Smooth muscle cell (in vitro differentiated cells): ENCODE measurements at regions not wholly inside any gene's neighbourhood (a gene's known extent, or its start where the extent isn't known, plus 50 kb on each side); places are given as distances from the start of the nearest gene placed in this dataset.

ENCODE experiments used
- DNase-seq: peaks from one replicate; lab custom pipeline; 2025; ENCODE audit not compliant: unreplicated experiment; lab: John Stamatoyannopoulos, UW
- H2AFZ ChIP-seq: fragments of 200-600 bp; sonication (generic); 2 replicates; pipeline ENCODE4 v1.6.0; 2016; ENCODE audit warnings: antibody characterized with exemption, low read depth, mild to moderate bottlenecking
- H3F3A ChIP-seq: fragments of 200-600 bp; sonication (generic); 2 replicates; pipeline ENCODE4 v1.6.0; 2017; ENCODE audit warnings: antibody characterized with exemption, low read depth
- H3K27ac ChIP-seq: fragments of 200-600 bp; sonication (generic); 2 replicates; pipeline ENCODE4 v1.5.1; 2016; ENCODE audit warnings: low read depth, mild to moderate bottlenecking
- H3K27me3 ChIP-seq: fragments of 200-600 bp; sonication (generic); 2 replicates; pipeline ENCODE4 v1.6.1; 2016; ENCODE audit warnings: low read depth, mild to moderate bottlenecking
- H3K36me3 ChIP-seq: fragments of 200-600 bp; sonication (generic); 2 replicates; pipeline ENCODE4 v1.5.1; 2016; ENCODE audit warnings: low read depth
- H3K4me1 ChIP-seq: fragments of 200-600 bp; sonication (generic); 2 replicates; pipeline ENCODE4 v1.5.1; 2016; ENCODE audit warnings: low read depth
- H3K4me2 ChIP-seq: fragments of 200-600 bp; sonication (generic); 2 replicates; pipeline ENCODE4 v1.6.0; 2016; ENCODE audit warnings: mild to moderate bottlenecking
- H3K4me3 ChIP-seq: fragments of 200-600 bp; sonication (generic); 2 replicates; pipeline ENCODE4 v1.5.1; 2016; ENCODE audit warnings: mild to moderate bottlenecking
- H3K79me2 ChIP-seq: fragments of 200-600 bp; sonication (generic); 2 replicates; pipeline ENCODE4 v1.6.0; 2016; ENCODE audit warnings: low read depth, mild to moderate bottlenecking
- H3K9ac ChIP-seq: fragments of 200-600 bp; sonication (generic); 2 replicates; pipeline ENCODE4 v1.6.0; 2016; ENCODE audit warnings: low read depth
- H3K9me3 ChIP-seq: fragments of 200-600 bp; sonication (generic); replicated peaks from 2 replicates; pipeline ENCODE4 v1.5.1; 2016; ENCODE audit warnings: low read depth
- H4K20me1 ChIP-seq: fragments of 200-600 bp; sonication (generic); 2 replicates; pipeline ENCODE4 v1.6.0; 2016; ENCODE audit warnings: low read depth
- WGBS: methylation state at CpG from one replicate; pipeline ENCODE4 v1.1.7; 2016; ENCODE audit warnings: low lambda C conversion rate; 5-methylcytosine and 5-hydroxymethylcytosine counted together
- TF ChIP-seq, protein P1 (sequence below): fragments of 200-600 bp; sonication (generic); IDR thresholded peaks from 2 replicates; pipeline ENCODE4 v1.5.1; 2017; ENCODE audit warnings: borderline replicate concordance, mild to moderate bottlenecking, antibody characterized with exemption; ENCODE audit not compliant: insufficient read depth, poor library complexity, severe bottlenecking

DNA sequence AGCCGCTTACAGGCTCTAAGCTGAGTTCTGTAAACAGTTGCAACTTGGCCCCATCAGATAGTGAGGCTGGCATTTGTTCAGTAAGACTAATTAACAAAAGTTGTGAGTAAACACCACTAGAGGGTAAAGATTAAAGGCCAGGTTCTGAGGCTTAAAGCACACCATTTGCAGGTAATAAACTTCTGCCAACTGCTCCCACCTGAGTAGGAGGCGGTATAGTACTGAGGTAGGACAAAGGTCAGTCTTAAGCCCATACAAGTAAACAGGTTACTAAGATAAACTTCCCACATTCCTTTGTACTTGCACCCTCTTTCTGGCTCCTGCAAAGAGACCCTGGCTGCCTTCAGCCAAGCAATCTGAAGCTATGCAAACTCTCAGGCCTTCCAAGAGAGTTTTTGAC lies 419.6 kb downstream of the DNAH5 start:
- H3F3A ChIP-seq: no peaks in the 10 kb centered on the region
- no peak overlapping the region for H2AFZ ChIP-seq
- DNase-seq: no peak
- TF ChIP-seq, protein P1, sequence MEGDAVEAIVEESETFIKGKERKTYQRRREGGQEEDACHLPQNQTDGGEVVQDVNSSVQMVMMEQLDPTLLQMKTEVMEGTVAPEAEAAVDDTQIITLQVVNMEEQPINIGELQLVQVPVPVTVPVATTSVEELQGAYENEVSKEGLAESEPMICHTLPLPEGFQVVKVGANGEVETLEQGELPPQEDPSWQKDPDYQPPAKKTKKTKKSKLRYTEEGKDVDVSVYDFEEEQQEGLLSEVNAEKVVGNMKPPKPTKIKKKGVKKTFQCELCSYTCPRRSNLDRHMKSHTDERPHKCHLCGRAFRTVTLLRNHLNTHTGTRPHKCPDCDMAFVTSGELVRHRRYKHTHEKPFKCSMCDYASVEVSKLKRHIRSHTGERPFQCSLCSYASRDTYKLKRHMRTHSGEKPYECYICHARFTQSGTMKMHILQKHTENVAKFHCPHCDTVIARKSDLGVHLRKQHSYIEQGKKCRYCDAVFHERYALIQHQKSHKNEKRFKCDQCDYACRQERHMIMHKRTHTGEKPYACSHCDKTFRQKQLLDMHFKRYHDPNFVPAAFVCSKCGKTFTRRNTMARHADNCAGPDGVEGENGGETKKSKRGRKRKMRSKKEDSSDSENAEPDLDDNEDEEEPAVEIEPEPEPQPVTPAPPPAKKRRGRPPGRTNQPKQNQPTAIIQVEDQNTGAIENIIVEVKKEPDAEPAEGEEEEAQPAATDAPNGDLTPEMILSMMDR: no peak
- H3K9me3 ChIP-seq: no peaks in the 10 kb centered on the region
- H3K4me2 ChIP-seq: no peak overlapping the region
- no peaks in the 10 kb centered on the region for H3K79me2 ChIP-seq
- WGBS: 94% methylated on average over 2 of the region's 2 CpGs
- H3K36me3 ChIP-seq: no peaks in the 10 kb centered on the region
- H3K27me3 ChIP-seq: peaks cover 27% of the 10 kb centered on the region
- no peak overlapping the region for H3K9ac ChIP-seq
- no peaks in the 10 kb centered on the region for H4K20me1 ChIP-seq
- H3K4me3 ChIP-seq: no peak overlapping the region
- H3K4me1 ChIP-seq: peaks cover 16% of the 10 kb centered on the region
- H3K27ac ChIP-seq: no peak overlapping the region

DNA sequence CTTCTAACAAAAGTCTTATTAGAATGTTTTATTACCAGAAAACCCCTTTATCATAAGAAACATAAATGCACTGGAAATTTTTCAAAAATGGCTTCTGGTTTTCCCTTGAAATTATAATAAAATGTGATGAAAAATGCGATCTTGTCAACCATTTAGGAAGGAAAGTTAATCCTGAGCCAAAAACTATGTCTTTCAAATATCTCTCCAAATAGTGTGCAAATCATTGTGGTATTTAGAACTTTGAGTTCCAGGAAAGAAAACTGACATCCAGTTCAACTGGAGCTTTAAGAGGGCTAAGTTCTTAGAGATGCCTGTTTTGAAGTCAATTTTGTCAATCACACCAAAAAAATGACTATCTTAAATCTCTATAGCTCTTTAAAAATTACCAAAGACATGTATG lies 425.4 kb downstream of the DNAH5 start:
- no peak overlapping the region for H3K4me2 ChIP-seq
- no peaks in the 10 kb centered on the region for H3K36me3 ChIP-seq
- H3K79me2 ChIP-seq: no peaks in the 10 kb centered on the region
- H3K9ac ChIP-seq: no peak overlapping the region
- TF ChIP-seq, protein P1: no peak
- no peak overlapping the region for H3K27ac ChIP-seq
- WGBS: 90% methylated on average over 1 of the region's 1 CpG
- H2AFZ ChIP-seq: no peak overlapping the region
- no peak for DNase-seq
- H3K4me1 ChIP-seq: peaks cover 16% of the 10 kb centered on the region
- no peaks in the 10 kb centered on the region for H4K20me1 ChIP-seq
- no peaks in the 10 kb centered on the region for H3K9me3 ChIP-seq
- peaks cover 26% of the 10 kb centered on the region for H3K27me3 ChIP-seq
- no peaks in the 10 kb centered on the region for H3F3A ChIP-seq
- no peak overlapping the region for H3K4me3 ChIP-seq

DNA sequence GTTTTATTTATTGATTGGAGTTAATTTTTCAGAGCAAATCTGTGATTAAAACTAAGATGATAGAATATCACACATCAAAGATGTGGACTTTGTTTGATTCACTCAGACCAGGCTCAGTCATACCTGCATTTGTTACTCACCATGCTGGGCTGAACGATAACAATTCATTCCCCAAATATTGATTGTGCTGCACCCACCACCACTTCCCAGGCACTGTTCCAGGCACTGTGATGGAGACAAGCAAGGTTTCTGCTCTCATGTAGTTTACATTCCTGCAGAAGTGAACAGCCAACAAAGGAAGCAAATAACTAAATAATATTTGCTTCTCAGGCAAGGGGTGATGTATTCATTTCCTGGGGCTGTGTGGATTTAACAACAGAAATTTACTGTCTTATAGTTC lies 428.3 kb downstream of the DNAH5 start:
- Histone ChIP-seq H3K27me3 (peaks cover 26% of the 10 kb centered on the region), H2AFZ (no peak overlapping the region), H4K20me1 (no peaks in the 10 kb centered on the region), H3K27ac (no peak overlapping the region), H3K4me3 (no peak overlapping the region), H3F3A (no peaks in the 10 kb centered on the region), H3K36me3 (no peaks in the 10 kb centered on the region), H3K9me3 (no peaks in the 10 kb centered on the region), H3K9ac (no peak overlapping the region), H3K4me1 (no peaks in the 10 kb centered on the region), H3K79me2 (no peaks in the 10 kb centered on the region), H3K4me2 (no peak overlapping the region)
- TF ChIP-seq, protein P1: no peak
- no peak for DNase-seq
- 92% methylated on average over 1 of the region's 1 CpG for WGBS

DNA sequence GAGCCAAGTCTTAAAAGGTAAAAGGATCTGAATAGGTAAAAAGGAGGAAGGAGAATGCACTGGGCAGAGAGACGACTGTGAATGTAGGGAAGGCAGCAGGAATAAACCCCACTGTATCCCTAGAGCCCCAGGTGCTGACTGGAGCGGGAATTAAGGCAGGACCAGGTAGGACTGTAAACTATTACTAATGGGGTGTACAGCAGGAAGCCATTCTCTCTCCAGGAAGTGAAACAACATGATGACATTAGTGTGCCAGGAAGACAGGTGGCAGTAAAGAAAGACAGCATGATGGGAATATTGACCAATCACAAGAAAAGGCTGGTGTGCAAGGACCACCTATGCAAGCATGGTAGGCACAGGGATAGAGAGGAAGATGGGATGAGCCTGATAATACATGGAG lies 433.0 kb downstream of the DNAH5 start:
- WGBS: 90% methylated on average over 2 of the region's 2 CpGs

More for the DNA sequence above, 433.0 kb downstream of the DNAH5 start:
- no peak for DNase-seq
- Histone ChIP-seq H2AFZ (no peak overlapping the region), H3K27ac (peak overlapping the region; percentile 41), H3K27me3 (peaks cover 23% of the 10 kb centered on the region), H3F3A (no peaks in the 10 kb centered on the region), H3K79me2 (no peaks in the 10 kb centered on the region), H3K9ac (no peak overlapping the region), H3K4me3 (no peak overlapping the region), H4K20me1 (no peaks in the 10 kb centered on the region), H3K36me3 (no peaks in the 10 kb centered on the region), H3K9me3 (no peaks in the 10 kb centered on the region), H3K4me1 (peaks cover 3% of the 10 kb centered on the region), H3K4me2 (peak overlapping the region; percentile 70)
- TF ChIP-seq, protein P1: no peak
